ENCODE measurements at regions not wholly inside any gene's neighbourhood (a gene's known extent, or its start where the extent isn't known, plus 50 kb on each side); places are given as distances from the start of the nearest gene placed in this dataset.
"Not testable (repeated sequence)": the region's sequence is repeated elsewhere in the genome, so short reads cannot be mapped to it uniquely, and the experiment has no call there.

- Histone ChIP-seq H3K4me1 (ENCODE audit: control insufficient read depth in 2 of 2, insufficient read depth in 1 of 2, low read depth in 1 of 2, low read length in 2 of 2) (peaks cover 0 to 2% of the 10 kb centered on the region in 2 donors), H2BK5ac (ENCODE audit: low read length) (no peak overlapping the region), H3K79me1 (ENCODE audit: low read depth, low read length) (no peaks in the 10 kb centered on the region), H2AFZ (ENCODE audit: low read length) (no peak overlapping the region), H3K9me3 (replicated peaks in 1 of 2; ENCODE audit: control insufficient read depth in 2 of 2, insufficient read depth in 1 of 2, low read depth in 1 of 2, low read length in 2 of 2) (peaks cover 0 to 1% of the 10 kb centered on the region in 2 donors), H2BK120ac (ENCODE audit: low read depth, low read length) (no peak overlapping the region), H2BK15ac (ENCODE audit: low read length) (no peak overlapping the region), H3K36me3 (replicated peaks in 1 of 2; ENCODE audit: control insufficient read depth in 2 of 2, insufficient read depth in 2 of 2, low read length in 2 of 2) (no peaks in the 10 kb centered on the region), H3K4me3 (ENCODE audit: low read length in 2 of 2) (no peak overlapping the region), H3K27ac (replicated peaks; ENCODE audit: low read length) (no peak overlapping the region), H3K23ac (ENCODE audit: low read depth, low read length, poor library complexity) (no peak overlapping the region), H2AK5ac (ENCODE audit: low read depth, low read length) (no peak overlapping the region), H4K91ac (ENCODE audit: low read depth, low read length, poor library complexity) (no peak overlapping the region), H3K4me2 (ENCODE audit: insufficient read depth, low read length, poor library complexity, severe bottlenecking) (no peak overlapping the region), H3K14ac (ENCODE audit: low read length) (no peak overlapping the region), H3K9ac (ENCODE audit: low read depth, low read length, poor library complexity) (no peak overlapping the region), H3K18ac (ENCODE audit: low read length) (no peak overlapping the region), H2BK12ac (ENCODE audit: low read length) (no peak overlapping the region), H4K8ac (ENCODE audit: low read depth, low read length) (no peak overlapping the region), H3K4ac (ENCODE audit: low read length) (no peak overlapping the region), H3K27me3 (ENCODE audit: control insufficient read depth in 3 of 3, insufficient read depth in 3 of 3, low read depth in 1 of 3, low read length in 3 of 3) (no peaks in the 10 kb centered on the region)
- no peak for DNase-seq (ENCODE audit: low spot score)
- WGBS, 2 donors (ENCODE audit: extremely low coverage in 2 of 2, insufficient read length in 2 of 2, insufficient replicate concordance in 1 of 2): no CpG with 5 or more reads among the region's 7 CpGs
These were observed 144.5 kb upstream of the FNDC3A start for GRCh38 chr13:48831248-48831647.

GRCh38 chr13:48833412-48833811 is 142.3 kb upstream of the FNDC3A start:
- no CpG with 5 or more reads among the region's 3 CpGs for WGBS, 2 donors (ENCODE audit: extremely low coverage in 2 of 2, insufficient read length in 2 of 2, insufficient replicate concordance in 1 of 2)
- no peak for DNase-seq (ENCODE audit: low spot score)
- Histone ChIP-seq H3K14ac (ENCODE audit: low read length) (no peak overlapping the region), H3K36me3 (replicated peaks in 1 of 2; ENCODE audit: control insufficient read depth in 2 of 2, insufficient read depth in 2 of 2, low read length in 2 of 2) (no peaks in the 10 kb centered on the region), H3K18ac (ENCODE audit: low read length) (no peak overlapping the region), H2BK120ac (ENCODE audit: low read depth, low read length) (no peak overlapping the region), H3K9me3 (replicated peaks in 1 of 2; ENCODE audit: control insufficient read depth in 2 of 2, insufficient read depth in 1 of 2, low read depth in 1 of 2, low read length in 2 of 2) (no peaks in the 10 kb centered on the region), H2BK12ac (ENCODE audit: low read length) (no peak overlapping the region), H3K4me2 (ENCODE audit: insufficient read depth, low read length, poor library complexity, severe bottlenecking) (no peak overlapping the region), H4K8ac (ENCODE audit: low read depth, low read length) (no peak overlapping the region), H3K4ac (ENCODE audit: low read length) (no peak overlapping the region), H3K9ac (ENCODE audit: low read depth, low read length, poor library complexity) (no peak overlapping the region), H4K91ac (ENCODE audit: low read depth, low read length, poor library complexity) (no peak overlapping the region), H3K27ac (replicated peaks; ENCODE audit: low read length) (no peak overlapping the region), H2AFZ (ENCODE audit: low read length) (no peak overlapping the region), H3K27me3 (ENCODE audit: control insufficient read depth in 3 of 3, insufficient read depth in 3 of 3, low read depth in 1 of 3, low read length in 3 of 3) (no peaks in the 10 kb centered on the region), H3K79me1 (ENCODE audit: low read depth, low read length) (no peaks in the 10 kb centered on the region), H3K4me1 (ENCODE audit: control insufficient read depth in 2 of 2, insufficient read depth in 1 of 2, low read depth in 1 of 2, low read length in 2 of 2) (peaks cover 0 to 2% of the 10 kb centered on the region in 2 donors), H2BK15ac (ENCODE audit: low read length) (no peak overlapping the region), H3K4me3 (ENCODE audit: low read length in 2 of 2) (no peak overlapping the region), H3K23ac (ENCODE audit: low read depth, low read length, poor library complexity) (no peak overlapping the region), H2BK5ac (ENCODE audit: low read length) (no peak overlapping the region), H2AK5ac (ENCODE audit: low read depth, low read length) (no peak overlapping the region)

- not testable (repeated sequence) for DNase-seq (ENCODE audit: low spot score); H3K14ac ChIP-seq (ENCODE audit: low read length); H2BK12ac ChIP-seq (ENCODE audit: low read length); H2AK5ac ChIP-seq (ENCODE audit: low read depth, low read length); H3K79me1 ChIP-seq (ENCODE audit: low read depth, low read length); H3K4me1 ChIP-seq (ENCODE audit: control insufficient read depth in 2 of 2, insufficient read depth in 1 of 2, low read depth in 1 of 2, low read length in 2 of 2); H3K18ac ChIP-seq (ENCODE audit: low read length); H3K27me3 ChIP-seq (ENCODE audit: control insufficient read depth in 3 of 3, insufficient read depth in 3 of 3, low read depth in 1 of 3, low read length in 3 of 3); H3K4me3 ChIP-seq (ENCODE audit: low read length in 2 of 2); H3K4me2 ChIP-seq (ENCODE audit: insufficient read depth, low read length, poor library complexity, severe bottlenecking); H2AFZ ChIP-seq (ENCODE audit: low read length); H3K23ac ChIP-seq (ENCODE audit: low read depth, low read length, poor library complexity); H3K9me3 ChIP-seq (replicated peaks in 1 of 2; ENCODE audit: control insufficient read depth in 2 of 2, insufficient read depth in 1 of 2, low read depth in 1 of 2, low read length in 2 of 2); H3K27ac ChIP-seq (replicated peaks; ENCODE audit: low read length); H2BK5ac ChIP-seq (ENCODE audit: low read length); H4K91ac ChIP-seq (ENCODE audit: low read depth, low read length, poor library complexity); H4K8ac ChIP-seq (ENCODE audit: low read depth, low read length); H2BK120ac ChIP-seq (ENCODE audit: low read depth, low read length); H3K36me3 ChIP-seq (replicated peaks in 1 of 2; ENCODE audit: control insufficient read depth in 2 of 2, insufficient read depth in 2 of 2, low read length in 2 of 2); H3K4ac ChIP-seq (ENCODE audit: low read length); H3K9ac ChIP-seq (ENCODE audit: low read depth, low read length, poor library complexity); H2BK15ac ChIP-seq (ENCODE audit: low read length)
- WGBS, 2 donors (ENCODE audit: extremely low coverage in 2 of 2, insufficient read length in 2 of 2, insufficient replicate concordance in 1 of 2): no CpG with 5 or more reads among the region's 5 CpGs
These were observed 140.4 kb upstream of the FNDC3A start for GRCh38 chr13:48835326-48835725.

- DNase-seq (ENCODE audit: low spot score): no peak
- Histone ChIP-seq H3K18ac (ENCODE audit: low read length) (no peak overlapping the region), H2BK15ac (ENCODE audit: low read length) (no peak overlapping the region), H3K23ac (ENCODE audit: low read depth, low read length, poor library complexity) (no peak overlapping the region), H3K9ac (ENCODE audit: low read depth, low read length, poor library complexity) (no peak overlapping the region), H3K9me3 (replicated peaks in 1 of 2; ENCODE audit: control insufficient read depth in 2 of 2, insufficient read depth in 1 of 2, low read depth in 1 of 2, low read length in 2 of 2) (no peaks in the 10 kb centered on the region), H3K4ac (ENCODE audit: low read length) (no peak overlapping the region), H3K14ac (ENCODE audit: low read length) (no peak overlapping the region), H3K79me1 (ENCODE audit: low read depth, low read length) (no peaks in the 10 kb centered on the region), H2BK5ac (ENCODE audit: low read length) (no peak overlapping the region), H4K91ac (ENCODE audit: low read depth, low read length, poor library complexity) (no peak overlapping the region), H3K27me3 (ENCODE audit: control insufficient read depth in 3 of 3, insufficient read depth in 3 of 3, low read depth in 1 of 3, low read length in 3 of 3) (no peaks in the 10 kb centered on the region), H3K4me2 (ENCODE audit: insufficient read depth, low read length, poor library complexity, severe bottlenecking) (no peak overlapping the region), H2AK5ac (ENCODE audit: low read depth, low read length) (no peak overlapping the region), H3K36me3 (replicated peaks in 1 of 2; ENCODE audit: control insufficient read depth in 2 of 2, insufficient read depth in 2 of 2, low read length in 2 of 2) (no peaks in the 10 kb centered on the region), H2BK120ac (ENCODE audit: low read depth, low read length) (no peak overlapping the region), H2BK12ac (ENCODE audit: low read length) (no peak overlapping the region), H2AFZ (ENCODE audit: low read length) (no peak overlapping the region), H3K27ac (replicated peaks; ENCODE audit: low read length) (no peak overlapping the region), H3K4me3 (ENCODE audit: low read length in 2 of 2) (no peak overlapping the region), H4K8ac (ENCODE audit: low read depth, low read length) (no peak overlapping the region), H3K4me1 (ENCODE audit: control insufficient read depth in 2 of 2, insufficient read depth in 1 of 2, low read depth in 1 of 2, low read length in 2 of 2) (no peaks in the 10 kb centered on the region)
- no CpG with 5 or more reads among the region's 5 CpGs for WGBS, 2 donors (ENCODE audit: extremely low coverage in 2 of 2, insufficient read length in 2 of 2, insufficient replicate concordance in 1 of 2)
These were observed 137.3 kb upstream of the FNDC3A start for GRCh38 chr13:48838193-48838973.
